ENCODE measurements at regions not wholly inside any gene's neighbourhood (a gene's known extent, or its start where the extent isn't known, plus 50 kb on each side); places are given as distances from the start of the nearest gene placed in this dataset.

- TF ChIP-seq CTCF (IDR thresholded peaks at IDR 0.05) = no peak
- TF ChIP-seq POLR2A (IDR thresholded peaks at IDR 0.05) = no peak
- no peak for TF ChIP-seq EP300 (IDR thresholded peaks at IDR 0.05)
Measured at GRCh38 chr10:6737080-6737641, 157.1 kb upstream of the PRKCQ start.
